GM21717 (cell line): ENCODE measurements at regions not wholly inside any gene's neighbourhood (a gene's known extent, or its start where the extent isn't known, plus 50 kb on each side); places are given as distances from the start of the nearest gene placed in this dataset.
A peak's percentile ranks its signal among the peaks of the same experiment; 100 is the strongest.
"Not testable (repeated sequence)": the region's sequence is repeated elsewhere in the genome, so short reads cannot be mapped to it uniquely, and the experiment has no call there.

Experiments used
- ATAC-seq: cut with Tn5 transposase; IDR thresholded peaks from one replicate; pipeline ENCODE4 v1.9.1; 2021; ENCODE audit warnings: mild to moderate bottlenecking, moderate library complexity; ENCODE audit not compliant: unreplicated experiment

GRCh38 chr2:228600265-228600664 lies 418.8 kb upstream of the SPHKAP start:
- ATAC-seq = no peak

- no peak for ATAC-seq
Measured at GRCh38 chr2:228599781-228600180, 418.3 kb upstream of the SPHKAP start.

GRCh38 chr2:228599297-228599696 lies 417.8 kb upstream of the SPHKAP start:
- no peak for ATAC-seq

- ATAC-seq = no peak
Measured at GRCh38 chr2:228597032-228597431, 415.5 kb upstream of the SPHKAP start.

- ATAC-seq = no peak
Measured at GRCh38 chr2:228594012-228594411, 412.5 kb upstream of the SPHKAP start.

GRCh38 chr2:228592925-228593324 lies 411.4 kb upstream of the SPHKAP start:
- ATAC-seq = no peak

- peak; percentile 98 for ATAC-seq
Measured at GRCh38 chr2:228590681-228591080, 409.2 kb upstream of the SPHKAP start.

- ATAC-seq = no peak
Measured at GRCh38 chr2:228589115-228589514, 407.6 kb upstream of the SPHKAP start.

- ATAC-seq = no peak
Measured at GRCh38 chr2:228581731-228582130, 400.2 kb upstream of the SPHKAP start.

GRCh38 chr2:228575897-228576296 lies 394.4 kb upstream of the SPHKAP start:
- no peak for ATAC-seq

- not testable (repeated sequence) for ATAC-seq
Measured at GRCh38 chr2:228568275-228568674, 386.8 kb upstream of the SPHKAP start.

GRCh38 chr2:228561816-228562215 lies 380.3 kb upstream of the SPHKAP start:
- ATAC-seq = no peak

- no peak for ATAC-seq
Measured at GRCh38 chr2:228559774-228560415, 378.4 kb upstream of the SPHKAP start.

- no peak for ATAC-seq
Measured at GRCh38 chr2:228556717-228557116, 375.2 kb upstream of the SPHKAP start.

- ATAC-seq = no peak
Measured at GRCh38 chr2:228549441-228550007, 368.0 kb upstream of the SPHKAP start.

- ATAC-seq = no peak
Measured at GRCh38 chr2:228548230-228548629, 366.7 kb upstream of the SPHKAP start.

- no peak for ATAC-seq
Measured at GRCh38 chr2:228545748-228546145, 364.3 kb upstream of the SPHKAP start.

- ATAC-seq = no peak
Measured at GRCh38 chr2:228545041-228545747, 363.7 kb upstream of the SPHKAP start.

- ATAC-seq = no peak
Measured at GRCh38 chr2:228543117-228543516, 361.6 kb upstream of the SPHKAP start.

GRCh38 chr2:228542277-228542676 lies 360.8 kb upstream of the SPHKAP start:
- no peak for ATAC-seq

- no peak for ATAC-seq
Measured at GRCh38 chr2:228541789-228542188, 360.3 kb upstream of the SPHKAP start.

GRCh38 chr2:228540976-228541375 lies 359.5 kb upstream of the SPHKAP start:
- ATAC-seq = no peak
